B cell (primary cell): ENCODE measurements at regions not wholly inside any gene's neighbourhood (a gene's known extent, or its start where the extent isn't known, plus 50 kb on each side); places are given as distances from the start of the nearest gene placed in this dataset.

Experiments
- ATAC-seq: fragments of 200-7000 bp; cut with Tn5 transposase; one replicate; pipeline ENCODE4 v1.10.0; 2021; ENCODE audit warnings: low read depth, mild to moderate bottlenecking, moderate number of reproducible peaks, moderate library complexity
- CTCF ChIA-PET: fragments of 350-600 bp; sonication (Branson Sonifier 250); formaldehyde crosslinking; loops from one replicate; lab custom pipeline; 2021; ENCODE audit warnings: antibody characterized with exemption, inconsistent platforms; lab: Charles Lee
- POLR2A ChIA-PET: fragments of 350-600 bp; sonication (Branson Sonifier 250); formaldehyde crosslinking; loops from one replicate; lab custom pipeline; 2021; ENCODE audit warnings: antibody characterized with exemption; lab: Charles Lee
- DNase-seq: peaks from one replicate; pipeline ENCODE4 v3.0.0; 2013
- H2AFZ ChIP-seq: 2 replicates; pipeline ENCODE4 v1.6.1; 2012; ENCODE audit warnings: mild to moderate bottlenecking, low read depth, low read length; ENCODE audit not compliant: insufficient read depth, poor library complexity, severe bottlenecking
- H3K27ac ChIP-seq, 2 donors: 1 replicate in 1 of 2; 2 replicates in 1 of 2; pipeline ENCODE4 v1.5.1; 2012 to 2013; ENCODE audit warnings: low read length in 2 of 2, mild to moderate bottlenecking in 2 of 2, moderate library complexity in 1 of 2
- H3K27me3 ChIP-seq, 4 experiments: fragments of 200-600 bp in 1 of 4; sonication (generic) in 1 of 4; replicated peaks in 1 of 4; 1 replicate in 2 of 4; 2 replicates in 2 of 4; pipeline versions ENCODE4 v1.6.1 to v1.7.0; 2013 to 2016; ENCODE audit warnings: low read length in 3 of 4, mild to moderate bottlenecking in 2 of 4, mixed read lengths in 1 of 4, moderate library complexity in 1 of 4; ENCODE audit not compliant: insufficient read depth in 4 of 4, control insufficient read depth in 3 of 4; ENCODE audit errors: control extremely low read depth in 1 of 4
- H3K36me3 ChIP-seq, 2 experiments: replicated peaks in 1 of 2; 1 replicate in 1 of 2; 2 replicates in 1 of 2; pipeline versions ENCODE4 v1.6.1 to v1.7.1; 2013; ENCODE audit warnings: low read length in 1 of 2; ENCODE audit not compliant: insufficient read depth in 2 of 2, control insufficient read depth in 1 of 2; ENCODE audit errors: control extremely low read depth in 1 of 2, extremely low read depth in 1 of 2
- H3K4me1 ChIP-seq, 2 donors: fragments of 200-600 bp in 1 of 2; sonication (generic) in 1 of 2; 1 replicate in 1 of 2; 2 replicates in 1 of 2; pipeline versions ENCODE4 v1.5.1 to v1.6.1; 2013 to 2017; ENCODE audit warnings: low read length in 2 of 2; ENCODE audit not compliant: control insufficient read depth in 2 of 2, insufficient read depth in 2 of 2
- H3K4me2 ChIP-seq: replicated peaks from 2 replicates; pipeline ENCODE3; 2012; ENCODE audit warnings: mild to moderate bottlenecking, low read depth, low read length; ENCODE audit not compliant: poor library complexity, severe bottlenecking
- H3K4me3 ChIP-seq, 5 experiments: fragments of 200-600 bp in 1 of 5; sonication (generic) in 1 of 5; 1 replicate in 3 of 5; 2 replicates in 2 of 5; pipeline versions ENCODE4 v1.5.1 to v1.7.0; 2011 to 2016; ENCODE audit warnings: low read length in 4 of 5, mild to moderate bottlenecking in 4 of 5, low read depth in 2 of 5, control low read depth in 1 of 5, moderate library complexity in 1 of 5; ENCODE audit not compliant: insufficient read depth in 1 of 5; ENCODE audit errors: control extremely low read depth in 1 of 5, extremely low read depth in 1 of 5
- H3K79me2 ChIP-seq: fragments of 200-600 bp; sonication (generic); one replicate; pipeline ENCODE4 v1.6.0; 2016; ENCODE audit warnings: low read length; ENCODE audit not compliant: control insufficient read depth, insufficient read depth
- H3K9ac ChIP-seq: fragments of 200-600 bp; sonication (generic); 2 replicates; pipeline ENCODE4 v1.6.1; 2017; ENCODE audit warnings: mild to moderate bottlenecking, low read length, moderate library complexity
- H3K9me3 ChIP-seq, 3 donors: one replicate each; pipeline versions ENCODE4 v1.6.1 to v1.7.1; 2013; ENCODE audit warnings: low read length in 2 of 3; ENCODE audit not compliant: control insufficient read depth in 2 of 3, insufficient read depth in 1 of 3; ENCODE audit errors: control extremely low read depth in 1 of 3
- H4K20me1 ChIP-seq: 2 replicates; pipeline ENCODE4 v1.6.0; 2012; ENCODE audit warnings: mild to moderate bottlenecking, low read length; ENCODE audit not compliant: insufficient read depth, control insufficient read depth, poor library complexity, severe bottlenecking
- H3K27ac Mint-ChIP-seq: one replicate; pipeline ENCODE4 v1.8.0; 2021; ENCODE audit warnings: mixed read lengths
- H3K27me3 Mint-ChIP-seq: one replicate; pipeline ENCODE4 v1.8.0; 2021; ENCODE audit warnings: mixed read lengths
- H3K4me1 Mint-ChIP-seq: one replicate; pipeline ENCODE4 v1.8.0; 2021; ENCODE audit warnings: mixed read lengths
- H3K4me3 Mint-ChIP-seq: one replicate; pipeline ENCODE4 v1.8.0; 2021; ENCODE audit warnings: mixed read lengths
- H3K9me3 Mint-ChIP-seq: one replicate; pipeline ENCODE4 v1.8.0; 2022; ENCODE audit warnings: mixed read lengths; ENCODE audit not compliant: insufficient read depth
- EZH2 ChIP-seq: IDR thresholded peaks from 2 replicates; pipeline ENCODE4 v1.6.1; 2012; ENCODE audit warnings: borderline replicate concordance, low read depth, mild to moderate bottlenecking, moderate library complexity, low read length; ENCODE audit not compliant: insufficient read depth, poor library complexity, severe bottlenecking
- WGBS: methylation state at CpG from one replicate; pipeline ENCODE4 v1.1.5; 2013; ENCODE audit warnings: missing lambda C conversion rate; ENCODE audit not compliant: insufficient coverage; 5-methylcytosine and 5-hydroxymethylcytosine counted together
- intact Hi-C: fragments of 100-400 bp; cut with micrococcal nuclease; formaldehyde crosslinking; loops from one replicate; pipeline ENCODE4 v1.10.0; 2022
- TF ChIP-seq, protein P1 (sequence below): fragments of 200-600 bp; IDR thresholded peaks from one replicate; pipeline ENCODE4 v1.8.0; 2022; ENCODE audit warnings: antibody characterized with exemption, mild to moderate bottlenecking

DNA sequence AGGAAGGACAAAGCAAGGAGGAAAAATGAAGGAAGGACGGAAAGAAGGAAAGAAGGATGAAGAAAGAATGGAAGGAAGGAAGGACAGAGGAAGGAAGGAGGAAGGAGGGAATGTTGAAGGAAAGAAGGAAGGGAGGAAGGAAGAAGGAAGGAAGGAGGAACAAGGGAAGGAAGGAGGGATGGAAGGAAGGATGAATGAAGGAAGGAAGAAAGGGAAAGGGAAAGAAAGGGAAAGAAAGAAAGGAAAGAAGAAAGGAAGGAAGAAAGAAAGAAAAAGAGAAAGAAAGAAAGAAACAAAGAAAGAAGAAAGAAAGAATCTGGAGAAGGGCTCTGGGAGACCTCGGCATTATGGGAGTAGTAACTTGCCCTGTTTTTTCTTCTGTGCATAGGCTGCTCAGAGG lies 70.8 kb upstream of the SHISA3 start:
- intact Hi-C loops, result no loop called here
- Mint-ChIP-seq H3K9me3 (no peaks in the 10 kb centered on the region), H3K4me3 (no peak overlapping the region), H3K27me3 (no peaks in the 10 kb centered on the region), H3K27ac (no peak overlapping the region), H3K4me1 (no peaks in the 10 kb centered on the region)
- no peak overlapping the region for H3K4me2 ChIP-seq
- no peak overlapping the region for H3K27ac ChIP-seq
- no peak for TF ChIP-seq EZH2
- TF ChIP-seq, protein P1, sequence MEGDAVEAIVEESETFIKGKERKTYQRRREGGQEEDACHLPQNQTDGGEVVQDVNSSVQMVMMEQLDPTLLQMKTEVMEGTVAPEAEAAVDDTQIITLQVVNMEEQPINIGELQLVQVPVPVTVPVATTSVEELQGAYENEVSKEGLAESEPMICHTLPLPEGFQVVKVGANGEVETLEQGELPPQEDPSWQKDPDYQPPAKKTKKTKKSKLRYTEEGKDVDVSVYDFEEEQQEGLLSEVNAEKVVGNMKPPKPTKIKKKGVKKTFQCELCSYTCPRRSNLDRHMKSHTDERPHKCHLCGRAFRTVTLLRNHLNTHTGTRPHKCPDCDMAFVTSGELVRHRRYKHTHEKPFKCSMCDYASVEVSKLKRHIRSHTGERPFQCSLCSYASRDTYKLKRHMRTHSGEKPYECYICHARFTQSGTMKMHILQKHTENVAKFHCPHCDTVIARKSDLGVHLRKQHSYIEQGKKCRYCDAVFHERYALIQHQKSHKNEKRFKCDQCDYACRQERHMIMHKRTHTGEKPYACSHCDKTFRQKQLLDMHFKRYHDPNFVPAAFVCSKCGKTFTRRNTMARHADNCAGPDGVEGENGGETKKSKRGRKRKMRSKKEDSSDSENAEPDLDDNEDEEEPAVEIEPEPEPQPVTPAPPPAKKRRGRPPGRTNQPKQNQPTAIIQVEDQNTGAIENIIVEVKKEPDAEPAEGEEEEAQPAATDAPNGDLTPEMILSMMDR, result no peak
- H4K20me1 ChIP-seq, result no peaks in the 10 kb centered on the region
- CTCF ChIA-PET, result no interaction called here
- DNase-seq, result no peak
- no peaks in the 10 kb centered on the region for H3K79me2 ChIP-seq
- 100% methylated on average over 2 of the region's 2 CpGs for WGBS
- H3K27me3 ChIP-seq, result no peaks in the 10 kb centered on the region
- H3K9me3 ChIP-seq, result no peaks in the 10 kb centered on the region
- H2AFZ ChIP-seq, result no peak overlapping the region
- H3K4me3 ChIP-seq, result no peak overlapping the region
- H3K36me3 ChIP-seq, result no peaks in the 10 kb centered on the region
- no peaks in the 10 kb centered on the region for H3K4me1 ChIP-seq
- H3K9ac ChIP-seq, result no peak overlapping the region
- POLR2A ChIA-PET, result no interaction called here
- ATAC-seq, result no peak

DNA sequence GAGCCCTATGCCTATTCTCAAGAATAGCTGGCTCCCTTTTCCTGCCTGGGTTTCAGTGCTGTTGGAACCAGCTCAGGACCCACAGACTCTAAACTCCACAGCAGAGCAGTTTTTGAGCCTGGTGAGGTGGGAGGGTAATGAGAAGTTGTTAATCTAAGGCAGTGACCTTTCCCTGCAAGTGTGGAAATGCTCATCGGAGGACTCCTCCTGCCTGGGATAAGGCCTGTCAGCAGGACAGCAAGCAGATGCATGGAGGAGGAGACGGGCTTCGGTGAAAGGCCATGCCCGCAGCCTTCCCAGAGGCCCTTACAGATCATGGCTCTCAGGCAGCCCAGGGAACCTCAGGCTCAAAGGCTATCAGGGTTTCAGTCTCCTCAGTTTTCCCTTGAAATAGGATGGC lies 70.0 kb upstream of the SHISA3 start:
- ChIA-PET CTCF (no interaction called here), POLR2A (no interaction called here)
- Histone ChIP-seq H3K9me3 (no peaks in the 10 kb centered on the region), H3K9ac (no peak overlapping the region), H3K4me1 (no peaks in the 10 kb centered on the region), H3K27ac (no peak overlapping the region), H3K27me3 (no peaks in the 10 kb centered on the region), H3K36me3 (no peaks in the 10 kb centered on the region), H2AFZ (no peak overlapping the region), H3K4me2 (no peak overlapping the region), H4K20me1 (no peaks in the 10 kb centered on the region), H3K4me3 (no peak overlapping the region), H3K79me2 (no peaks in the 10 kb centered on the region)
- no peak overlapping the region for H3K27ac Mint-ChIP-seq
- 91% methylated on average over 4 of the region's 4 CpGs for WGBS
- H3K9me3 Mint-ChIP-seq, result no peaks in the 10 kb centered on the region
- H3K4me3 Mint-ChIP-seq, result no peak overlapping the region
- no peaks in the 10 kb centered on the region for H3K27me3 Mint-ChIP-seq
- no peak for TF ChIP-seq EZH2
- TF ChIP-seq, protein P1, result no peak
- peaks cover 4% of the 10 kb centered on the region for H3K4me1 Mint-ChIP-seq
- intact Hi-C loops, result no loop called here
- ATAC-seq (no peak), DNase-seq (no peak)
